Left ventricle myocardium inferior (tissue), 1 donor: ENCODE measurements at regions not wholly inside any gene's neighbourhood (a gene's known extent, or its start where the extent isn't known, plus 50 kb on each side); places are given as distances from the start of the nearest gene placed in this dataset.

Experiments
- DNase-seq: peaks from one replicate; pipeline ENCODE4 v3.0.0-alpha.2; 2020
- H3K27ac ChIP-seq: fragments of 200-600 bp; replicated peaks from 2 replicates; pipeline ENCODE4 v1.8.0; 2021
- H3K27me3 ChIP-seq: fragments of 200-600 bp; 2 replicates; pipeline ENCODE4 v1.8.0; 2021; ENCODE audit warnings: low read depth
- H3K36me3 ChIP-seq: fragments of 200-600 bp; 2 replicates; pipeline ENCODE4 v1.8.0; 2021
- H3K4me1 ChIP-seq: fragments of 200-600 bp; 2 replicates; pipeline ENCODE4 v1.8.0; 2021
- H3K4me3 ChIP-seq: fragments of 200-600 bp; 2 replicates; pipeline ENCODE4 v1.8.0; 2021; ENCODE audit warnings: mild to moderate bottlenecking, moderate library complexity
- H3K9me3 ChIP-seq: fragments of 200-600 bp; replicated peaks from 2 replicates; pipeline ENCODE4 v1.8.0; 2021
- intact Hi-C: fragments of 100-400 bp; cut with micrococcal nuclease; formaldehyde crosslinking; loops from one replicate; pipeline ENCODE4 v1.11.0; 2022
- TF ChIP-seq, protein P1 (sequence below): fragments of 200-600 bp; IDR thresholded peaks from 2 replicates; pipeline ENCODE4 v1.8.0; 2021; ENCODE audit warnings: antibody characterized with exemption, mild to moderate bottlenecking, borderline replicate concordance
- donor health status: DM: no; HTN: yes; CAD: no; lungs with severe emphysema.

DNA sequence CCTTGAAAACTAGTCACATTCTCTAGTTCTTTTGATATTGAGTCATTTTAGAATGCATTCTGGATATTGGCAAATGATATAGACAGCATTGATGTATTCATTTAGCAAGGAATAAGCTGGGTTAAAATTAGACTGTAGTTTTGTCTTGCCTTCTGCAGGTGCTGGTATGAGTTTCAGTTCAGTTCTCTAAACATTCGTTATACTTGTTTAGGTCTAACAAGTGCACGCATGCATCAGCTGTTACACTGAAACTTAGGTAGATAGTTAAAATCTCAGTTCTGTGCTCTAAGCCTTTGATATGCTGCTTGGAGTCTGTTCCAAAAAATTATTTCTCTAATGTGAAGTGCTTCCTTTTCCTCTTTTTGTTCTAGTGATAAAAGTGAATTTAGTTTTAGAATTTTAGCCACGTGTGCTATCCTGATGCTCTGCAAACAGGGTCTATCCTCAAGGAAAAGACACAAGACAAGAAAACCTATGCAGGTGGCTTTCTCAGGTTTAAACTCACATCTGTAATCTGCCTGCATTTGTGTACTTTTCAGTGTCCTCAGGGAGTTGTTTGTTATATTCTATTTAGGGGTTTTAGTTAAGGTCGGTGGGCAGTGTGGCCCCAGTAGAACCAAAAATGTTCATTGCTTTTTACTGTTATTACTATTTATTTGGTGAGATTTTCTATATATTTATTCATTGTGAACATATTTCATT lies 409.0 kb downstream of the CDC14C start:
- H3K36me3 ChIP-seq = no peaks in the 10 kb centered on the region
- H3K27ac ChIP-seq = no peak overlapping the region
- no peaks in the 10 kb centered on the region for H3K27me3 ChIP-seq
- H3K4me1 ChIP-seq = no peaks in the 10 kb centered on the region
- H3K4me3 ChIP-seq = no peak overlapping the region
- no peak for DNase-seq
- H3K9me3 ChIP-seq = no peaks in the 10 kb centered on the region
- intact Hi-C loops = no loop called here
- TF ChIP-seq, protein P1, sequence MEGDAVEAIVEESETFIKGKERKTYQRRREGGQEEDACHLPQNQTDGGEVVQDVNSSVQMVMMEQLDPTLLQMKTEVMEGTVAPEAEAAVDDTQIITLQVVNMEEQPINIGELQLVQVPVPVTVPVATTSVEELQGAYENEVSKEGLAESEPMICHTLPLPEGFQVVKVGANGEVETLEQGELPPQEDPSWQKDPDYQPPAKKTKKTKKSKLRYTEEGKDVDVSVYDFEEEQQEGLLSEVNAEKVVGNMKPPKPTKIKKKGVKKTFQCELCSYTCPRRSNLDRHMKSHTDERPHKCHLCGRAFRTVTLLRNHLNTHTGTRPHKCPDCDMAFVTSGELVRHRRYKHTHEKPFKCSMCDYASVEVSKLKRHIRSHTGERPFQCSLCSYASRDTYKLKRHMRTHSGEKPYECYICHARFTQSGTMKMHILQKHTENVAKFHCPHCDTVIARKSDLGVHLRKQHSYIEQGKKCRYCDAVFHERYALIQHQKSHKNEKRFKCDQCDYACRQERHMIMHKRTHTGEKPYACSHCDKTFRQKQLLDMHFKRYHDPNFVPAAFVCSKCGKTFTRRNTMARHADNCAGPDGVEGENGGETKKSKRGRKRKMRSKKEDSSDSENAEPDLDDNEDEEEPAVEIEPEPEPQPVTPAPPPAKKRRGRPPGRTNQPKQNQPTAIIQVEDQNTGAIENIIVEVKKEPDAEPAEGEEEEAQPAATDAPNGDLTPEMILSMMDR = no peak

GRCh38 chr7:49341849-49342248 lies 417.5 kb downstream of the CDC14C start:
- intact Hi-C loops = no loop called here
- Histone ChIP-seq H3K4me1 (no peaks in the 10 kb centered on the region), H3K27me3 (no peaks in the 10 kb centered on the region), H3K4me3 (no peak overlapping the region), H3K36me3 (no peaks in the 10 kb centered on the region), H3K9me3 (no peaks in the 10 kb centered on the region), H3K27ac (no peak overlapping the region)
- no peak for DNase-seq
- TF ChIP-seq, protein P1 = no peak

GRCh38 chr7:49344556-49344955 lies 420.2 kb downstream of the CDC14C start:
- Histone ChIP-seq H3K27ac (no peak overlapping the region), H3K4me3 (no peak overlapping the region), H3K27me3 (no peaks in the 10 kb centered on the region), H3K36me3 (no peaks in the 10 kb centered on the region), H3K4me1 (no peaks in the 10 kb centered on the region), H3K9me3 (peaks cover under 1% of the 10 kb centered on the region)
- TF ChIP-seq, protein P1 = no peak
- intact Hi-C loops = no loop called here
- no peak for DNase-seq

- TF ChIP-seq, protein P1 = no peak
- no peaks in the 10 kb centered on the region for H3K36me3 ChIP-seq
- no peak overlapping the region for H3K4me3 ChIP-seq
- H3K4me1 ChIP-seq = no peaks in the 10 kb centered on the region
- intact Hi-C loops = no loop called here
- no peak overlapping the region for H3K27ac ChIP-seq
- peaks cover 13% of the 10 kb centered on the region for H3K9me3 ChIP-seq
- DNase-seq = no peak
- H3K27me3 ChIP-seq = no peaks in the 10 kb centered on the region
Measured at GRCh38 chr7:49346195-49346899, 422.0 kb downstream of the CDC14C start.

DNA sequence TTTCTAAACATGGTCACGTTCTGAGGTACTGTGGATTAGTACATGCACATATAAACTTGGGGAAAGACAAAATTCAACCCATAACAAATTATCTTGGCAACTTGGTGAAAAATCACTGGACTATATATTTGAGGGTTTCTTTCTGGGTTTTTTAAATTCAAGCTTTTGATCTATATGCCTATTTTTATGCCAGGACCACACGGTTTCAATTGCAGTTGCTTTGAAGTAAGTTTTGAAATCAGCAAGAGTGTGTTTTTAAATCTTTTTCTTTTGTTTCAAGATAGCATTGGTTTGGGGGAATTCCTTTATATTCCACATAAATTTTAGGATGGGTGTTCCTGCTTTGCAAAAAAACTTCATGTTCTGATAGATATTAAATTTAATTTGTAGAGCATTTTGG lies 406.4 kb upstream of the VWC2 start:
- Histone ChIP-seq H3K4me3 (no peak overlapping the region), H3K27me3 (no peaks in the 10 kb centered on the region), H3K4me1 (no peaks in the 10 kb centered on the region), H3K27ac (no peak overlapping the region), H3K36me3 (no peaks in the 10 kb centered on the region), H3K9me3 (peaks cover 11% of the 10 kb centered on the region)
- TF ChIP-seq, protein P1 = no peak
- no peak for DNase-seq
- intact Hi-C loops = no loop called here
